DOHH2 (cell line): ENCODE measurements at regions not wholly inside any gene's neighbourhood (a gene's known extent, or its start where the extent isn't known, plus 50 kb on each side); places are given as distances from the start of the nearest gene placed in this dataset.

ENCODE experiments used
- H3F3A ChIP-seq: fragments of 200-600 bp; sonication (generic), shearing (Covaris generic); 2 replicates; pipeline ENCODE4 v1.6.0; 2016; ENCODE audit warnings: antibody characterized with exemption, mild to moderate bottlenecking; ENCODE audit not compliant: control insufficient read depth, insufficient read depth
- H3K27ac ChIP-seq: fragments of 200-600 bp; sonication (generic); 2 replicates; pipeline ENCODE4 v1.5.1; 2014; ENCODE audit warnings: low read depth, mild to moderate bottlenecking, low read length, moderate library complexity
- H3K27me3 ChIP-seq: fragments of 200-600 bp; sonication (generic); 2 replicates; pipeline ENCODE4 v1.6.1; 2014; ENCODE audit warnings: mild to moderate bottlenecking, low read length, mixed read lengths; ENCODE audit not compliant: control insufficient read depth
- H3K36me3 ChIP-seq: fragments of 200-600 bp; sonication (generic); 2 replicates; pipeline ENCODE4 v1.6.1; 2014; ENCODE audit warnings: mild to moderate bottlenecking, low read length, moderate library complexity, mixed read lengths; ENCODE audit not compliant: control insufficient read depth
- H3K4me1 ChIP-seq: fragments of 200-600 bp; sonication (generic); 2 replicates; pipeline ENCODE4 v1.6.1; 2014; ENCODE audit warnings: mild to moderate bottlenecking, low read length, mixed read lengths; ENCODE audit not compliant: control insufficient read depth
- H3K4me2 ChIP-seq: fragments of 200-600 bp; sonication (generic); 2 replicates; pipeline ENCODE4 v1.6.0; 2014; ENCODE audit warnings: mild to moderate bottlenecking, low read length, moderate library complexity
- H3K4me3 ChIP-seq: fragments of 200-600 bp; sonication (generic); 2 replicates; pipeline ENCODE4 v1.5.1; 2014; ENCODE audit warnings: mild to moderate bottlenecking, low read length, mixed read lengths
- H3K79me2 ChIP-seq: fragments of 200-600 bp; sonication (generic); 2 replicates; pipeline ENCODE4 v1.6.1; 2014; ENCODE audit warnings: mild to moderate bottlenecking, low read length, mixed read lengths; ENCODE audit not compliant: control insufficient read depth
- H3K9me2 ChIP-seq: fragments of 200-600 bp; sonication (generic); replicated peaks from 2 replicates; pipeline ENCODE4 v1.6.1; 2014; ENCODE audit warnings: mild to moderate bottlenecking, low read length, mixed read lengths; ENCODE audit not compliant: control insufficient read depth
- H3K9me3 ChIP-seq: fragments of 200-600 bp; sonication (generic); 2 replicates; pipeline ENCODE4 v1.6.1; 2014; ENCODE audit warnings: antibody characterized with exemption, low read length, mixed read lengths; ENCODE audit not compliant: control insufficient read depth, insufficient read depth
- H4K20me1 ChIP-seq: fragments of 200-600 bp; sonication (generic); 2 replicates; pipeline ENCODE4 v1.6.0; 2014; ENCODE audit warnings: low read depth, mild to moderate bottlenecking, antibody characterized with exemption, low read length, moderate library complexity; ENCODE audit not compliant: control insufficient read depth, insufficient read depth
- CTCF ChIP-seq: fragments of 200-600 bp; sonication (generic); IDR thresholded peaks from one replicate; pipeline ENCODE4 v1.5.1; 2014; ENCODE audit warnings: antibody characterized with exemption, mild to moderate bottlenecking, low read depth, low read length; ENCODE audit not compliant: poor library complexity, severe bottlenecking
- EZH2phosphoT487 ChIP-seq: fragments of 200-600 bp; sonication (generic); IDR thresholded peaks from 2 replicates; pipeline ENCODE4 v1.6.1; 2017; ENCODE audit warnings: borderline replicate concordance, mild to moderate bottlenecking, antibody characterized with exemption, low read length, moderate library complexity, mixed read lengths

GRCh38 chr2:146615778-146616177 is 1229.1 kb upstream of the ACVR2A start:
- H3K4me2 ChIP-seq = no peak overlapping the region
- H3K4me1 ChIP-seq = no peaks in the 10 kb centered on the region
- H4K20me1 ChIP-seq = no peaks in the 10 kb centered on the region
- no peak for TF ChIP-seq EZH2phosphoT487
- H3K79me2 ChIP-seq = no peaks in the 10 kb centered on the region
- H3K9me3 ChIP-seq = no peaks in the 10 kb centered on the region
- no peaks in the 10 kb centered on the region for H3K27me3 ChIP-seq
- H3K27ac ChIP-seq = no peak overlapping the region
- no peaks in the 10 kb centered on the region for H3K36me3 ChIP-seq
- H3K4me3 ChIP-seq = no peak overlapping the region
- no peaks in the 10 kb centered on the region for H3K9me2 ChIP-seq
- no peaks in the 10 kb centered on the region for H3F3A ChIP-seq

- no peaks in the 10 kb centered on the region for H3K4me1 ChIP-seq
- no peaks in the 10 kb centered on the region for H3K79me2 ChIP-seq
- H3F3A ChIP-seq = no peaks in the 10 kb centered on the region
- no peaks in the 10 kb centered on the region for H3K9me2 ChIP-seq
- H3K9me3 ChIP-seq = no peaks in the 10 kb centered on the region
- H3K36me3 ChIP-seq = no peaks in the 10 kb centered on the region
- H4K20me1 ChIP-seq = no peaks in the 10 kb centered on the region
- no peak overlapping the region for H3K27ac ChIP-seq
- TF ChIP-seq CTCF = no peak
- TF ChIP-seq EZH2phosphoT487 = no peak
- H3K4me3 ChIP-seq = no peak overlapping the region
- no peaks in the 10 kb centered on the region for H3K27me3 ChIP-seq
- H3K4me2 ChIP-seq = no peak overlapping the region
These were observed 1236.3 kb upstream of the ACVR2A start for GRCh38 chr2:146608490-146608889.

GRCh38 chr2:146604521-146604920 is 1240.3 kb upstream of the ACVR2A start:
- Histone ChIP-seq H3K36me3 (no peaks in the 10 kb centered on the region), H3K9me3 (no peaks in the 10 kb centered on the region), H3K4me1 (no peaks in the 10 kb centered on the region), H3F3A (no peaks in the 10 kb centered on the region), H3K27ac (no peak overlapping the region), H3K4me2 (no peak overlapping the region), H4K20me1 (no peaks in the 10 kb centered on the region), H3K27me3 (no peaks in the 10 kb centered on the region), H3K9me2 (no peaks in the 10 kb centered on the region), H3K4me3 (no peak overlapping the region), H3K79me2 (no peaks in the 10 kb centered on the region)
- no peak for TF ChIP-seq EZH2phosphoT487
- TF ChIP-seq CTCF = no peak

- Histone ChIP-seq H3K4me1 (no peaks in the 10 kb centered on the region), H3K27ac (no peak overlapping the region), H3K9me3 (no peaks in the 10 kb centered on the region), H3K79me2 (no peaks in the 10 kb centered on the region), H3K36me3 (no peaks in the 10 kb centered on the region), H4K20me1 (no peaks in the 10 kb centered on the region), H3K9me2 (no peaks in the 10 kb centered on the region), H3F3A (no peaks in the 10 kb centered on the region), H3K4me2 (no peak overlapping the region), H3K4me3 (no peak overlapping the region), H3K27me3 (no peaks in the 10 kb centered on the region)
- TF ChIP-seq CTCF = no peak
- no peak for TF ChIP-seq EZH2phosphoT487
These were observed 1242.0 kb upstream of the ACVR2A start for GRCh38 chr2:146602856-146603255.
